Stomach (tissue), 4 donors: ENCODE measurements at regions not wholly inside any gene's neighbourhood (a gene's known extent, or its start where the extent isn't known, plus 50 kb on each side); places are given as distances from the start of the nearest gene placed in this dataset.

Source experiments
- EP300 ChIP-seq: sonication (generic); formaldehyde crosslinking; IDR thresholded peaks from one replicate; pipeline ENCODE4 v1.6.1; 2017; ENCODE audit warnings: antibody characterized with exemption
- POLR2AphosphoS5 ChIP-seq, 3 donors: sonication (generic); formaldehyde crosslinking; IDR thresholded peaks; one replicate each; pipeline ENCODE4 v1.6.1; 2016; ENCODE audit warnings: antibody characterized with exemption in 3 of 3
- TF ChIP-seq, protein P1 (sequence below), 7 experiments: fragments of 450-650 bp in 4 of 7; fragments of 200-600 bp in 3 of 7; sonication (generic) in 3 of 7; IDR thresholded peaks; one replicate each; pipeline ENCODE4 v1.5.1; 2016 to 2019; ENCODE audit warnings: antibody characterized with exemption in 7 of 7, control low read depth in 2 of 7, mild to moderate bottlenecking in 1 of 7

GRCh38 chr20:10131732-10132345 lies 86.8 kb upstream of the SNAP25 start:
- TF ChIP-seq, protein P1, sequence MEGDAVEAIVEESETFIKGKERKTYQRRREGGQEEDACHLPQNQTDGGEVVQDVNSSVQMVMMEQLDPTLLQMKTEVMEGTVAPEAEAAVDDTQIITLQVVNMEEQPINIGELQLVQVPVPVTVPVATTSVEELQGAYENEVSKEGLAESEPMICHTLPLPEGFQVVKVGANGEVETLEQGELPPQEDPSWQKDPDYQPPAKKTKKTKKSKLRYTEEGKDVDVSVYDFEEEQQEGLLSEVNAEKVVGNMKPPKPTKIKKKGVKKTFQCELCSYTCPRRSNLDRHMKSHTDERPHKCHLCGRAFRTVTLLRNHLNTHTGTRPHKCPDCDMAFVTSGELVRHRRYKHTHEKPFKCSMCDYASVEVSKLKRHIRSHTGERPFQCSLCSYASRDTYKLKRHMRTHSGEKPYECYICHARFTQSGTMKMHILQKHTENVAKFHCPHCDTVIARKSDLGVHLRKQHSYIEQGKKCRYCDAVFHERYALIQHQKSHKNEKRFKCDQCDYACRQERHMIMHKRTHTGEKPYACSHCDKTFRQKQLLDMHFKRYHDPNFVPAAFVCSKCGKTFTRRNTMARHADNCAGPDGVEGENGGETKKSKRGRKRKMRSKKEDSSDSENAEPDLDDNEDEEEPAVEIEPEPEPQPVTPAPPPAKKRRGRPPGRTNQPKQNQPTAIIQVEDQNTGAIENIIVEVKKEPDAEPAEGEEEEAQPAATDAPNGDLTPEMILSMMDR (IDR thresholded peaks at IDR 0.05): no peak
- TF ChIP-seq EP300 (no peak), POLR2AphosphoS5 (IDR thresholded peaks at IDR 0.05) (no peak)
